ENCODE measurements at regions not wholly inside any gene's neighbourhood (a gene's known extent, or its start where the extent isn't known, plus 50 kb on each side); places are given as distances from the start of the nearest gene placed in this dataset.

- no peaks in the 10 kb centered on the region for H3K9me2 ChIP-seq (replicated peaks; ENCODE audit: insufficient read depth, low read length)
These were observed 231.7 kb downstream of the ARL6IP6 start for GRCh38 chr2:152950126-152950525.

GRCh38 chr2:152944099-152944498 lies 225.7 kb downstream of the ARL6IP6 start:
- Histone ChIP-seq H3F3A (ENCODE audit: insufficient read depth) (no peaks in the 10 kb centered on the region), H3K79me2 (ENCODE audit: insufficient read depth, low read length) (no peaks in the 10 kb centered on the region), H2AFZ (ENCODE audit: low read depth, low read length, severe bottlenecking) (no peak overlapping the region), H3K9me2 (replicated peaks; ENCODE audit: insufficient read depth, low read length) (no peaks in the 10 kb centered on the region; the same call in 1 of the 2 replicates), H3K4me2 (ENCODE audit: low read depth, low read length, poor library complexity, severe bottlenecking) (no peak overlapping the region), H3K27ac (ENCODE audit: low read depth, low read length) (no peak overlapping the region), H3K36me3 (ENCODE audit: low read length) (no peaks in the 10 kb centered on the region), H3K9me3 (ENCODE audit: insufficient read depth, low read length) (no peaks in the 10 kb centered on the region), H3K27me3 (ENCODE audit: low read length) (no peaks in the 10 kb centered on the region), H4K20me1 (ENCODE audit: low read depth, low read length) (no peaks in the 10 kb centered on the region), H3K9ac (ENCODE audit: low read length) (no peak overlapping the region), H3K4me3 (ENCODE audit: insufficient read depth, low read length, poor library complexity, severe bottlenecking) (no peak overlapping the region)
- TF ChIP-seq CTCF (IDR thresholded peaks at IDR 0.05; ENCODE audit: insufficient read depth, low read length, poor library complexity, severe bottlenecking): no peak
- no peak for TF ChIP-seq EZH2phosphoT487 (conservative IDR thresholded peaks at IDR 0.05; ENCODE audit: low read length)

More at GRCh38 chr2:152950126-152950525, 231.7 kb downstream of the ARL6IP6 start:
- Histone ChIP-seq H4K20me1 (ENCODE audit: low read depth, low read length) (no peaks in the 10 kb centered on the region), H3K79me2 (ENCODE audit: insufficient read depth, low read length) (no peaks in the 10 kb centered on the region), H3K27me3 (ENCODE audit: low read length) (no peaks in the 10 kb centered on the region), H2AFZ (ENCODE audit: low read depth, low read length, severe bottlenecking) (no peak overlapping the region), H3K4me2 (ENCODE audit: low read depth, low read length, poor library complexity, severe bottlenecking) (no peak overlapping the region), H3K9me3 (ENCODE audit: insufficient read depth, low read length) (no peaks in the 10 kb centered on the region), H3F3A (ENCODE audit: insufficient read depth) (no peaks in the 10 kb centered on the region), H3K36me3 (ENCODE audit: low read length) (no peaks in the 10 kb centered on the region), H3K27ac (ENCODE audit: low read depth, low read length) (no peak overlapping the region), H3K9ac (ENCODE audit: low read length) (no peak overlapping the region), H3K4me3 (ENCODE audit: insufficient read depth, low read length, poor library complexity, severe bottlenecking) (no peak overlapping the region)
- TF ChIP-seq CTCF (IDR thresholded peaks at IDR 0.05; ENCODE audit: insufficient read depth, low read length, poor library complexity, severe bottlenecking) (no peak), EZH2phosphoT487 (conservative IDR thresholded peaks at IDR 0.05; ENCODE audit: low read length) (no peak)

GRCh38 chr2:152942940-152943440 lies 224.6 kb downstream of the ARL6IP6 start:
- H2AFZ ChIP-seq (ENCODE audit: low read depth, low read length, severe bottlenecking): no peak overlapping the region
- no peaks in the 10 kb centered on the region for H3K36me3 ChIP-seq (ENCODE audit: low read length)
- H3K9me3 ChIP-seq (ENCODE audit: insufficient read depth, low read length): no peaks in the 10 kb centered on the region
- no peaks in the 10 kb centered on the region for H3K79me2 ChIP-seq (ENCODE audit: insufficient read depth, low read length)
- H3K4me3 ChIP-seq (ENCODE audit: insufficient read depth, low read length, poor library complexity, severe bottlenecking): no peak overlapping the region
- no peaks in the 10 kb centered on the region for H3F3A ChIP-seq (ENCODE audit: insufficient read depth)
- no peak overlapping the region for H3K27ac ChIP-seq (ENCODE audit: low read depth, low read length)
- H3K4me2 ChIP-seq (ENCODE audit: low read depth, low read length, poor library complexity, severe bottlenecking): no peak overlapping the region
- no peaks in the 10 kb centered on the region; the same call in 1 of the 2 replicates for H3K9me2 ChIP-seq (replicated peaks; ENCODE audit: insufficient read depth, low read length)
- H3K27me3 ChIP-seq (ENCODE audit: low read length): no peaks in the 10 kb centered on the region
- TF ChIP-seq EZH2phosphoT487 (conservative IDR thresholded peaks at IDR 0.05; ENCODE audit: low read length) (no peak), CTCF (IDR thresholded peaks at IDR 0.05; ENCODE audit: insufficient read depth, low read length, poor library complexity, severe bottlenecking) (no peak)
- no peaks in the 10 kb centered on the region for H4K20me1 ChIP-seq (ENCODE audit: low read depth, low read length)
- no peak overlapping the region for H3K9ac ChIP-seq (ENCODE audit: low read length)

Data from SU-DHL-6 (cell line).